ENCODE measurements at regions not wholly inside any gene's neighbourhood (a gene's known extent, or its start where the extent isn't known, plus 50 kb on each side); places are given as distances from the start of the nearest gene placed in this dataset.
"Not testable (repeated sequence)": the region's sequence is repeated elsewhere in the genome, so short reads cannot be mapped to it uniquely, and the experiment has no call there.

DNA sequence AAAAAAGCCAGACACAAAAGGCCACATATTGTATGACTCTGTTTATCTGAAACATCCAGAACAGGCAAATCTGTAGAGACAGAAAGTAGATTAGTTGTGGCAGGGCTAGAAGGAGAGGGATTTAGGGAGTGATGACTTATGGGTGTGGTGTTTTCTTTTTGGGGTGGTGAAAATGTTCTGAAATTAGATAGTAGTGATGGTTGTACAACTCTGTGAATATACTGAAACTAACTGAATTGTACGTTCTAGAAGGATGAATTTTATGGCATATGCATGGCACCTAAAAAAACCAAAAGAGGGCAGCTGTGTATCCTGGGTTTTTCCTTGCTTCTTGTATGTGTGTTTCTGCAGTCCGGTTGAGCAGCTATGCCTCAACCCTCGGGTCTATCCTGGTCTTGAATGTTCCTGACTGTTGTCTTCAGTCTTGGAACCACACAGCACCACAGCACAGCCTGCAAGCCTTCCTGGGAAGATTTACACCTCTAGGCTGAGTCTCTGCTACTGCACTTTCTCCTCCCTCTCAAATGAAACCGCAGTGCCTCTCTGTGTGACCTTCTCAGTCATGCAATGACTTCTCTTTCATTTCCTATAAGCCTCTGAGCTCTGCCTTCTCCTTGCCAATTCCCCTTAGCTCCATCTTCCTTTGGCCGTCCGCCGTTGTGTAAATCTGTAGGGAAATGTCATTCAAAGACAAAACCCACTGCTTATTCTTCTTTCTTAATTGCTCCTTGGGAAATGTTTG lies 269.1 kb upstream of the PLGLB1 start:
- intact Hi-C loops (cut with DNase I); DNase-seq (ENCODE audit: extremely low spot score in 2 of 2); H3K9me3 ChIP-seq; H3K36me3 ChIP-seq; H3K4me1 ChIP-seq; H3K27ac ChIP-seq; H3K4me3 ChIP-seq; H3K27me3 ChIP-seq: not testable (repeated sequence)

- DNase-seq (ENCODE audit: extremely low spot score in 2 of 2); H3K4me1 ChIP-seq: not testable (repeated sequence)
Measured at GRCh38 chr2:87291400-87292200, 270.0 kb upstream of the PLGLB1 start.

DNA sequence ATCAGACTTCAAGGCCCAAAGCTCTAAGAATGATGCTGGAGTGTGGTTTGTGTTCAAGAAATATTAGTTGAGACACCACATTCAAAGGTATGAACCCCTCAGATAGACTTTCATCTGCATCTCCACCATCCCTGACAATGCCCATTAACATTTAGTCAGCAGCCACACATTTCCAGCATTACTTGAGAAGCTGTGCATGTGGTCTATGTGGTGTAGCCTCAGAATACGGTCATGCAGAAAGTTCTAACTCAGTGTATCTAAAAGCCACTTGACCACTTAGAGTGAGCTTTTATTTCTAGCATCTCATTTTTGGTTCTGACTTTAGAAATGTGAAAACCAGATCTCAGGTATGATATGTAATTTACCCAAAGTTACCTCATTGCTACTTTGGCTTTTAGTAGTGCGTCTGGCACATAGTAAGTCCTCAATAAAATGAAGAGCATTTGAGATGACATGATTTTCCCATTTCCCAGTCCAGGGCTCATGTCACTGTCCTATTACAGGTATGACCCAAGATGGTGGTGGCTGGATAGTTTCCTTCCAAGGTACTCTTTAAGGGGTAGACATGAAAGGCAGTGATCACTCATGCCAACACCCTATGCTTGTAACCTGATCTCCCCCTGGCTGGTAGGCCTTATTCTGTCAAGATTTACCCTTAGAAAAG lies 272.4 kb upstream of the PLGLB1 start:
- intact Hi-C loops (cut with DNase I); H3K27me3 ChIP-seq; H3K36me3 ChIP-seq: not testable (repeated sequence)

More at GRCh38 chr2:87291400-87292200, 270.0 kb upstream of the PLGLB1 start:
- H3K27me3 ChIP-seq; H3K36me3 ChIP-seq; H3K4me3 ChIP-seq; H3K27ac ChIP-seq; intact Hi-C loops (cut with DNase I); H3K9me3 ChIP-seq: not testable (repeated sequence)

GRCh38 chr2:87295135-87295534 lies 273.5 kb upstream of the PLGLB1 start:
- H3K9me3 ChIP-seq; H3K4me1 ChIP-seq; H3K36me3 ChIP-seq; H3K27me3 ChIP-seq; intact Hi-C loops (cut with DNase I); H3K27ac ChIP-seq; H3K4me3 ChIP-seq; DNase-seq (ENCODE audit: extremely low spot score in 2 of 2): not testable (repeated sequence)

More for the DNA sequence above, 272.4 kb upstream of the PLGLB1 start:
- H3K4me3 ChIP-seq; H3K27ac ChIP-seq; H3K9me3 ChIP-seq; H3K4me1 ChIP-seq; DNase-seq (ENCODE audit: extremely low spot score in 2 of 2): not testable (repeated sequence)

- DNase-seq (ENCODE audit: extremely low spot score in 2 of 2); intact Hi-C loops (cut with DNase I); H3K27me3 ChIP-seq: not testable (repeated sequence)
Measured at GRCh38 chr2:87301349-87301748, 279.7 kb upstream of the PLGLB1 start.

DNA sequence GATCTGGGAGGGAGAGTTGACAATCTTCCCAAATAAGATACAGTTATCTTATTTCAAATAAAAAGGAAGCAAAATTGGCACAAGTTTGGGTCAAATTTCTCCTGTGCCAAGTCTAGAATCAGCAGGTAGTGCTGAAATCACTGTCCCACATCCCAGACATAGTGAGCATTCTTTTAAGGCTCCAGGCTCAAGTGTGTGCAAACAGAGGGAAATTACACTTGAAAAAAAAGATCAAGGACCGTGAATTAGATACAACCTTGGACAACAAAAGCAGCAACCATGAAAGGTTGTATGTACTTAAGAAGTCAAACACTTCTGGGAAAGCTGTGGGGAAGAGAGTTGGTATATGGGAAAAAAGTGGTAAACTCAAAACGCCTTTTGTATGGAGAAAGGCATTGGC lies 280.2 kb upstream of the PLGLB1 start:
- not testable (repeated sequence) for H3K4me1 ChIP-seq

More at GRCh38 chr2:87301349-87301748, 279.7 kb upstream of the PLGLB1 start:
- not testable (repeated sequence) for H3K9me3 ChIP-seq, H3K4me1 ChIP-seq, H3K27ac ChIP-seq, H3K36me3 ChIP-seq, H3K4me3 ChIP-seq

GRCh38 chr2:87308621-87309020 lies 287.0 kb upstream of the PLGLB1 start:
- intact Hi-C loops (cut with DNase I); H3K4me3 ChIP-seq; DNase-seq (ENCODE audit: extremely low spot score in 2 of 2); H3K4me1 ChIP-seq; H3K9me3 ChIP-seq; H3K27ac ChIP-seq; H3K27me3 ChIP-seq; H3K36me3 ChIP-seq: not testable (repeated sequence)

More for the DNA sequence above, 280.2 kb upstream of the PLGLB1 start:
- H3K27me3 ChIP-seq; DNase-seq (ENCODE audit: extremely low spot score in 2 of 2); H3K27ac ChIP-seq; H3K4me3 ChIP-seq; intact Hi-C loops (cut with DNase I); H3K9me3 ChIP-seq; H3K36me3 ChIP-seq: not testable (repeated sequence)

- H3K4me1 ChIP-seq; H3K27me3 ChIP-seq; intact Hi-C loops (cut with DNase I); H3K9me3 ChIP-seq; H3K27ac ChIP-seq; DNase-seq (ENCODE audit: extremely low spot score in 2 of 2); H3K4me3 ChIP-seq; H3K36me3 ChIP-seq: not testable (repeated sequence)
Measured at GRCh38 chr2:87309785-87310184, 288.1 kb upstream of the PLGLB1 start.

DNA sequence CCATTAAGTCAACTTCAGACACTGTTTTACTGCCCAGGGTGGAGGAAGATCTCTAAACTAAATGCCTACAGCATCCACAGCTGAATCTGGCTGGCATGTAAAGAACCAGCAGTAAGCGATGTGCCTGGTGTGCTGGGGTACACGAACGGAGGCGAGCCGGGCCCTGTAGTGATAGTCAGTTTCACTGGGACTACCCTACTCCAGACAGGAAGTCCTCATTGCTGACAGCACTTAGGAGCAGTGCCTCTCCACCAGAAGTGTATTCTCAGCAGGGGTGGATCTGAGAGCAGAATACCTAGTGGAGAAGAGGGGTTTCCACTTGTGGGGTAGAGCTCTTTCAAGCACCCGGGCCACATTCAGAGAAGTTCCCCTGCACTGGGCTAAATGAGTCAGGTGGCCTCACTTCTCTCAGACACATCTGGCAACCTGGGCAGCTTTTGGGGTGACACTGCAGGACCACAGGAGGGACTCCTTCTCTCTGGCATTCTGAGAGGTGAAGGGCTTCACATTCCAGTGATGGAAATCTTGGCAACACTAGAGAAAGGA lies 290.3 kb upstream of the PLGLB1 start:
- DNase-seq (ENCODE audit: extremely low spot score in 2 of 2); H3K36me3 ChIP-seq; H3K4me3 ChIP-seq; H3K27me3 ChIP-seq; H3K27ac ChIP-seq; intact Hi-C loops (cut with DNase I); H3K4me1 ChIP-seq; H3K9me3 ChIP-seq: not testable (repeated sequence)

- intact Hi-C loops (cut with DNase I); H3K36me3 ChIP-seq; H3K27ac ChIP-seq: not testable (repeated sequence)
Measured at GRCh38 chr2:87314622-87315021, 293.0 kb upstream of the PLGLB1 start.

GRCh38 chr2:87315183-87315902 lies 293.7 kb upstream of the PLGLB1 start:
- H3K9me3 ChIP-seq; H3K4me1 ChIP-seq; H3K4me3 ChIP-seq; intact Hi-C loops (cut with DNase I); H3K27me3 ChIP-seq; H3K27ac ChIP-seq; DNase-seq (ENCODE audit: extremely low spot score in 2 of 2); H3K36me3 ChIP-seq: not testable (repeated sequence)

More at GRCh38 chr2:87314622-87315021, 293.0 kb upstream of the PLGLB1 start:
- H3K9me3 ChIP-seq; H3K27me3 ChIP-seq; H3K4me3 ChIP-seq; H3K4me1 ChIP-seq; DNase-seq (ENCODE audit: extremely low spot score in 2 of 2): not testable (repeated sequence)

GRCh38 chr2:87317193-87317592 lies 295.5 kb upstream of the PLGLB1 start:
- H3K36me3 ChIP-seq; H3K27me3 ChIP-seq; H3K4me3 ChIP-seq; intact Hi-C loops (cut with DNase I); H3K27ac ChIP-seq; DNase-seq (ENCODE audit: extremely low spot score in 2 of 2); H3K9me3 ChIP-seq; H3K4me1 ChIP-seq: not testable (repeated sequence)
